HG02981 (cell line): ENCODE measurements at regions not wholly inside any gene's neighbourhood (a gene's known extent, or its start where the extent isn't known, plus 50 kb on each side); places are given as distances from the start of the nearest gene placed in this dataset.

Experiments
- ATAC-seq: cut with Tn5 transposase; IDR thresholded peaks from one replicate; pipeline ENCODE4 v1.9.1; 2021; ENCODE audit warnings: mild to moderate bottlenecking, moderate library complexity; ENCODE audit not compliant: unreplicated experiment

DNA sequence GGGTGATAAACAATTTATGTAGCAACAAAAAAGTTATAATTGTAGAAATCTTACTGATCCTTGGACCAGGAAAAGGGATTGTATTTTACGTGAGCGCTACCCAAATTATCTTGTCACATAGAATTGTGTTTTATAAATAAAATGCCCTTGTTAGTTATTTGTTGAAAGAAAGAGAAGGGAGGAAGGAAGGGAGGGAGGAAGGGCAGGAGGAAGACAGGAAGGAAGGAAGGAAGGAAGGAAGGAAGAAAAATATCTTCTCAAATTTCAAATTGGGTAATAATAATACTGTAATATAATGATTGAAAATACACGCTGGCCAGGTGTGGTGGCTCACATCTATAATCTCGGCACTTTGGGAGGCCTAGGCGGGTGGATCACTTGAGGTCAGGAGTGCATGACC, 206.2 kb upstream of the TLL1 start:
- ATAC-seq, result no peak

DNA sequence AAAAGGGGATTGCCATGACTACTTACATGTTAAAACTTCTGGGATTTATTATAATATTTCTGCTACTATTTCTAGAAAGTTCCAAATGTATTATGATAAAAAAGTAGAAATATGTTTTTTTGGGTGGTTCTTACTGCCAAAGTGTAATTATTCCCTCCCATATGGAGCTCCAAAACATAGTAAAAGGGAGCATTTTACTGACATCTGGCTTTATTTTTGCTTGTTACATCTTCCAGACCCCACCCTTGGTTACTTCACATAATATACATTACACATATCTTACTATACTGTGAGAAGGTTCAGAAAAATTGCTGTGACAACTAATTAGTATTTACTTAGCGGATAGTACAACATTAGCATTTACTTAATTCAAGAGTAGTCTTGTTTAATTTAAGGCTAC, 205.1 kb upstream of the TLL1 start:
- no peak for ATAC-seq

DNA sequence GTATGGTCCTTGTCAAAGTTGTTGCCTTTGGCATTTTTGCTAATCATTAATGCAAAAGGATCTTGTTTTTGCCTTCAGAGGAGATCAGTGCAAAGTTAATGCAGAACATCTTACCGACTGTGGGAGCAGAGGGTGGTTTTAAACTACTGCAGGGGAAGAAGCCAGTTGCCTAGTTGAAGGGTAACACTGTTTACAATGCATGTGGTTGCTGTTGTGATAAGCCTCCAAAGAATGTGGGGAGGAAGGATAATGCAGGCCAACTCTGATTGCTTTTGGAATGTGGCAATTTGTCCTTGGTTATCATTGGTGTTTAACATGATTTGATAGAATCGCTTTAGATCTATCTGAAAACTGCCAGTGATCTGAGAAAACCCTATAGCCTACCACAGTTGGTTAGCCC, 204.3 kb upstream of the TLL1 start:
- ATAC-seq, result no peak

GRCh38 chr4:165677081-165677480, 196.0 kb upstream of the TLL1 start:
- no peak for ATAC-seq

DNA sequence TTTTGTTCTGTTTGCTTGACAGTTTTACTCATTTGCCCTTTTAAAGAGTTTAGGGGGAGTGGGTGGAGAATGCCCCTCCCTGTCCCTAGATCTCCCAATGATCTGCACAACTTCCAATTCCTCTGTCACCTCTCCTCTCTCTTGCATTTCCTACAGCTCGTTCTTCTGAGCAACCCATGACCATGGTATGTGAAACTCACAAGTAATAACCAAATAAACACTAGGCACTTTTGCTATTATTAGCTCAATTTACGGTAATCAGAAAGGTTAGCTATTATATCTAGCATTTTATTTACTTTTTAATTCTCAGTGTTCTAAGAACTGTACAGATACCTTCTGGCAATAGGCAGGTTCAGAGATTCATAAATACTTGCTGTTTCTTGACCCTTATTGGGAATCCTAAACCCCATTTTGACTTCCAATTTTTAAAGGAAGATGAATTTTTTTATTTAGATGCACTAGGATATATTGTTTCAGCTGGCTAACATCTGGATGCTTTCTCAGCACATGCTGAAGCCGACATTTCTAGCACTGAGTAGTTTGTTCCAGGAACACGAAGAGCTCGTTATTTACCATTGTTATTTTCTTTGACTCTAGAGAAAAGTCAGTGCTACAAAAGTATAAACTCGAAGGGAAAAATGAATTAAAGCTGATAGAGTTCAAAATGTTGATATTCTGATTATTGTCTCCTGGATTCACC, 194.7 kb upstream of the TLL1 start:
- ATAC-seq, result no peak

DNA sequence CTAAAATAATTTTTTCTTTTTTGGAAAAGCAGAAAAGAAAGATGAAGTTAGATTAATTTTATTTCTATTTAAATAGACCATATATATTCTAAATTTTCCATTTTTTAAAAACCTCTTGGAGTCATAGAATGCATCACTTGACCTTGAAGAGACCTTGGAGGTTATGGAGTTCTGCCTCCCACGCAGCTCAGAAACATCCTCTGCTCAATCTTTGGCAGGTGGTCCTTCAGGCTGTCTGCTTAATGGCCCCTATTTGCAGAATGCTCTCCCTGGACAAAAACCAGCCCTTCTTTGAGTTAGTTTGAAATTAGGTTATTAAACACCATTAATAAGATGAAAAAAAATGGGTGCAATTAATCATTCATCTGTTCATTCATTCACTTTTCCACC, 194.1 kb upstream of the TLL1 start:
- ATAC-seq, result no peak

- ATAC-seq, result no peak
These were observed 192.2 kb upstream of the TLL1 start for GRCh38 chr4:165680821-165681220.

DNA sequence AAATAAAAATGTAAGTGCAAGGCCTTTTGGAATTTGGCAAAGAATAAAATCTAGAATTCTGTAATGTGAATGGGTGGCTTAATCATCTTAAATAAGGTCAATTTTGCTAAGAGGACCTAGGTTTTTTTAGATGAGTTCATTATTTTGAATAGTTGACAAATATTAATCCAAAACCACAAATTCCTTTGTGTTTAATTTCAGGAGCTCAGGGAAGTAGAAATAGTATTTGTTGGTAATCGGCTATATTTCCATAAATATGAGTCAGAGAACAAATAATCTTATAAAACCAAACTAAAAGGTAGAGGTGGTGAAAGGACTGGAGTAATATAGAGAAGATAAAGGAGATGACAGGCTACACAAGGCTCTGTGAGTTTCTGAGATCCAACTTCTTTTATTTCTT, 190.4 kb upstream of the TLL1 start:
- no peak for ATAC-seq

- ATAC-seq, result no peak
These were observed 188.7 kb upstream of the TLL1 start for GRCh38 chr4:165684177-165684805.

DNA sequence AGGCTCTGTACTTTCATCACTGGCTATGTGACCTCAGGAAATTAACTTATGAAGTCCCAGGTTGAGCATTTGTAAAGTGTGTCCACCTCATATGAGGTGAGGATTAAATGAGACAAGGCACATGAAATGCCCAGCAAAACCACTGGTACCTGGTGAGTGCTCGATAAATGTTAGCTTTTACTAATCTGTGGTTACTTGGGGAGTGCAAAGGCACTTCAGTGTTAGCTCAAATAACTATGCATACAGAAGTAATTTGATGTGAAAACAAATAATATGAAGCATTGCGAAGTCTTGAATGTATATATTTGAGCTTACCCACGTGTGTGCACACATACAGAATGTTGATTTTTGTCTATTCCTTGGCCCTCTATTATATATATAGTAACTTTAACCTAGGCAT, 186.3 kb upstream of the TLL1 start:
- ATAC-seq, result no peak

GRCh38 chr4:165689159-165689558, 183.9 kb upstream of the TLL1 start:
- ATAC-seq, result no peak

- ATAC-seq, result no peak
These were observed 181.0 kb upstream of the TLL1 start for GRCh38 chr4:165692082-165692481.

GRCh38 chr4:165698272-165698671, 174.8 kb upstream of the TLL1 start:
- ATAC-seq, result no peak

DNA sequence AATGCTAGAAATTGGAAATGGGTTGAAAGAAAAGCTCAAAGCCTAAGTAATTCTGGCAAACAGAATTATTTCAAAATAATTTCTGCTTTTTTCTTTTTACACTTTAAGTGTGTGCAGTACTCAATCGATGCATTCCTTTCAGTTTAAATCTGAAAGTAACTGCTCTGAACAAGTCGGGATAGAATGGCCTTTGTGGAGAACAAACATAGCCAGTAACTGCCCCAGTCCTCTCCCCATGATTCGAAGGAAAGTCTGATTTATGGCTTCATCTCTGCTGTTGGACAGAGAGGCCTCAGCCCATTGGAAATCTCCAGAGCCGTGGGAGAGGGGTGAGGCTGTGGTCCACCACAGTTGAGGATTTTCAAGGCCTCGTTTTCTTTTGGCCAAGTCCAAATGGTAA, 174.0 kb upstream of the TLL1 start:
- no peak for ATAC-seq

- no peak for ATAC-seq
These were observed 172.2 kb upstream of the TLL1 start for GRCh38 chr4:165700855-165701254.

DNA sequence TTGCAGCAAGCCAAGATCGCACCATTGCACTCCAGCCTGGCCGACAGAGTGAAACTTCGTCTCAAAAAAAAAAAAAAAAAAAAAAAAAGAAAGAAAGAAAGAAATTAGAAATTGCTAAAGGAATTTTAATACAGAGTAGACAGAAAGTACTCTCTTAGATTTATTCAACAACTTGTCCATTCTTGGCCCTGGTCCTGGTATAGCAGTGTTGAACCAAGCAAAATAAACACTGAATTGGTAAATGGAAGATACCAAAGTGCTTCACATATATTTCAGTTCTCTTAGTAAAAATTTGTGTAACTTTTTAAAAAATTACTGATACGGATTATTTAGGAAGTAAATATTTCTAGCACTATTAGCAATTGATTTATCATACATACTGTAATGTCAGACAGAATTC, 165.9 kb upstream of the TLL1 start:
- no peak for ATAC-seq

DNA sequence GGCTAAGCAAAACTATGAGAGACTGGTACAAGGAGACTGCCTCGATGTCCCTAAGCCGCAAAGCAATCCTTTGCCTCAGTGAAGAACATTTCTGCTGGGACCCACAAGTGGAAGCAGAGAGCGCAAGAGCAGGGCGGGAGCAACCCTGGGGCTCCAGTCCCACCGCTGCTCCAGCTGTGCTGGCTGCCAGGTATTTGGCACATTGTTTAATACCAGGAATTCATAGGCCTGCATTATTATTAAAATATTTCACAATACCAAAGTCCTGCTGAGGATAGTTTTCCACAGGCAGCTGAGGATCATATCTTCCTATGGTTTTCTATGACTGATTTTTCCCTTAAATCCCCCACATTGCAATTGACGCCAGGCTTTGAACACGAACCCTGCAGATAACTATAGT, 163.5 kb upstream of the TLL1 start:
- ATAC-seq, result no peak

GRCh38 chr4:165709973-165710526, 163.0 kb upstream of the TLL1 start:
- ATAC-seq, result no peak

DNA sequence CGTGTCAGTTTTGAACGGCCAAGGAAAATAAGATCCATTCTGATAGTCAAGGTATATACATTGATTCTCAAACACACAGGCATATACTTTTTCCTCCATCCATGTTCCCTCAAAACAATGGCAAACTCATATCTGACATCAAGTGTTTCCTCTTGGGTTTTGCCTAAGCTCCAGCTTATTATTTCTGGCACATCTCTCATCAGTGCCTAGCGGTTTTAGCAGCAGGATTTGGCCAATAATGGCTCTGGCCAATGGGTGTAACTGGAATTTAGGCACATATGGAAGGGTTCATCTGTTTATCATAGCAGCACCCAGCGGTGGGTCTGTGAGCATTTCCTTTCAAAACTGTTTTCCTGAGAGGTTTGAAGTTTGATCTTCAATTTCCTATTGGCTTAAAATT, 161.6 kb upstream of the TLL1 start:
- ATAC-seq, result no peak

DNA sequence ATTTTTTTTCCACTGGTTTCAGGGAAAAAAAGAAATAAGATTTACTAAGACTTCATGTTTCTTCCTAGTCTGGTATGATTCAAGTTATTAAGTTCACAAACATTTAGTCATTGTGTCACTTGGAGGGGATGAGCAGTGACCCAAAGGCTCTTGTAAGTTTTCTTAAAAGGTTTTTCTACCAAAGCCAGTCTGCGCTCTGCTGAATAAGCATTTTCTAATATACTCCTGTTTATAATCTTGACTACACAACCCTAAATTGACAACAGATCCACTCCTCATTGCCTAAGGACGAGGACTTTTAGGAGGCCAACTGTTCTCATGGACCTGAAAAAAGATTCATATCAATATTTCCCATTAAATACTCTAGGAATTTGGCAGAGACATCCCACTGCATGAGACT, 161.1 kb upstream of the TLL1 start:
- ATAC-seq, result no peak

- ATAC-seq, result no peak
These were observed 158.4 kb upstream of the TLL1 start for GRCh38 chr4:165714650-165715049.

DNA sequence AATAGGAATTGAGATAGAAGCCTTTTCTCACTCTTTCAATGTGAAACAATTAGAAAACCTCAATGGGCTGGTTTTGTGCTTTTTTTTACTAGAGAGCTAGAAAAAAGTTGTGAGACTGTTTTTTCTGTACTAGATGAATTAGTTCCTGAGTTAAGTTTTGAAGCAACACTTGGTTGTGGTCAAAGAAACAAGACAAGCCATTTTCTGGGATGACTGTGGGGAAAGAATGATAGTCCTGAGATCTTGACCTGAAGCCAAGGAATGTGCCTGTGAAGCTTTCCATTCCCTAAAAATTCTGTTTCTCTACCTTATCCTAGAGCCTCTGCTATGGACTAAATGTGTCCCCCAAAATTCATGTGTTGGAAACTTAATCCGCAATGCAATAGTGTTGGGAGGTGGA, 157.8 kb upstream of the TLL1 start:
- ATAC-seq, result no peak

GRCh38 chr4:165715989-165716388, 157.0 kb upstream of the TLL1 start:
- no peak for ATAC-seq
